HEK293T (cell line): ENCODE measurements at regions not wholly inside any gene's neighbourhood (a gene's known extent, or its start where the extent isn't known, plus 50 kb on each side); places are given as distances from the start of the nearest gene placed in this dataset.

Source experiments
- ELF4 ChIP-seq: fragments of 450-650 bp; IDR thresholded peaks from 2 replicates; pipeline ENCODE4 v1.6.1; 2017; ENCODE audit warnings: antibody characterized with exemption
- FOXA1 ChIP-seq: fragments of 450-650 bp; IDR thresholded peaks from 2 replicates; pipeline ENCODE4 v1.6.1; 2016; ENCODE audit warnings: mild to moderate bottlenecking
- FOXK2 ChIP-seq: fragments of 450-650 bp; IDR thresholded peaks from 2 replicates; pipeline ENCODE4 v1.6.1; 2016; ENCODE audit warnings: mild to moderate bottlenecking
- SP1 ChIP-seq: fragments of 450-650 bp; IDR thresholded peaks from 2 replicates; pipeline ENCODE4 v1.6.1; 2017

DNA sequence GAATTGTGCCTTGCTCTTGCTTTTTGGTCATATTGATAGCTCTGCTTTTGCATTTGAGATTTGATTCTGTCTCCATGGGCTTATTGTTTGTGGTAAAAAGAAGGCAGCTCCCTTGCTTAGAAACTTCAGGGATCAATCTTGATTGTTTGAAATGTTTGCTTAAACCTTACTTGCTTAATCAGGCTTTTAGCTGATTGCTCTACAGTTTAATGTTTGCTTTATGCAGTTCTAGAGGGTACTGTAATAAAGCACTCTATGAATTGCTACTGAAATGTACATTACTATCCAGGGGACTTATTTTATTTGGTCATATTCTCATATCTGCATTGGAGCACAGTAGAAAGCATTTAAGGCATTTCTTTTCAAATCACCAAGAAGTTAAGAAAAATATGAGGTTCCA lies 545.4 kb upstream of the HS3ST5 start:
- no peak for TF ChIP-seq ELF4
- no peak for TF ChIP-seq SP1
- TF ChIP-seq FOXA1: no peak
- TF ChIP-seq FOXK2: no peak
